Upper lobe of right lung (tissue), 1 donor: ENCODE measurements at regions not wholly inside any gene's neighbourhood (a gene's known extent, or its start where the extent isn't known, plus 50 kb on each side); places are given as distances from the start of the nearest gene placed in this dataset.

Experiments used
- ATAC-seq: fragments of 200-7000 bp; cut with Tn5 transposase; one replicate; pipeline ENCODE4 v1.9.1; 2020; ENCODE audit warnings: mild to moderate bottlenecking, moderate library complexity
- DNase-seq: peaks from one replicate; pipeline ENCODE4 v3.0.0-alpha.2; 2020
- H3K27ac ChIP-seq: fragments of 200-600 bp; one replicate; pipeline ENCODE4 v1.8.0; 2022
- H3K27me3 ChIP-seq: fragments of 200-600 bp; one replicate; pipeline ENCODE4 v1.8.0; 2022; ENCODE audit warnings: mild to moderate bottlenecking
- H3K36me3 ChIP-seq: fragments of 200-600 bp; one replicate; pipeline ENCODE4 v1.8.0; 2022
- H3K4me1 ChIP-seq: fragments of 200-600 bp; one replicate; pipeline ENCODE4 v1.8.0; 2022
- H3K4me3 ChIP-seq: fragments of 200-600 bp; one replicate; pipeline ENCODE4 v1.8.0; 2022; ENCODE audit warnings: mild to moderate bottlenecking
- H3K9me3 ChIP-seq: fragments of 200-600 bp; one replicate; pipeline ENCODE4 v1.8.0; 2022
- intact Hi-C: fragments of 100-400 bp; cut with DNase I; formaldehyde crosslinking; loops from one replicate; pipeline ENCODE4 v1.11.0; 2022
- TF ChIP-seq, protein P1 (sequence below): fragments of 200-600 bp; IDR thresholded peaks from one replicate; pipeline ENCODE4 v1.8.0; 2022; ENCODE audit warnings: antibody characterized with exemption
- donor health status: DM: no; HTN: yes; CAD: no; lungs with severe emphysema.

DNA sequence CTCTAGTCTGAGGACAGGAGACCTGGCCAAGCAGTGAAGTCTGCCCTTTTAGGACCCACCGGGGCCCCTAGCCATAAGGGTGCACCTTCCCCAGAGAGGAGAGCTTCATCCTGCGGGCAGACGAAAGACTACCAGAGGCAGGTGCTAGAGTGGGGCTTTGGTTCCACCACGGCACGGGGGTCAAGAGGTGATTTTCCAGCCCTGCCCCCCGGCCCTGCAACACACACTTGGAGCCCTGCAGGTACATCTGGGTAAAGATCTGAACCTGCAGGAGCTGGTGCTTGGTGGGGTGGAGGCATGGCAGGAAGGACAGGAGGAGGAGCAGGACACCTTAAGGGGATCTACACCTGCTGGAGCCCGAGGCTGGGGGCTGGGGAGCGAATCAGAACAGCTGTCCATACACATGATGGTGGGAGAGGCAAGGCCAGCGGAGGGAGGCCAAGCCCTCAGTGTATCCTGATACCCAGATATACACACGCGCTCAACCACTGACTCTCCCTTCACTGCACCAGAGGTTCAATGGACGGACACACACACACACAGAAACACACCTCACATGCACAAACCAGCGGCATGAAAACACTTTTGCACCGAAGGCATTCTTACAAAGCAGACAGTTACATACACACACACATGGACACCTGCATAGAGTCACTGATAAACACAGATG is 98.4 kb upstream of the MVB12B start:
- intact Hi-C loops = no loop called here
- ATAC-seq = no peak
- Histone ChIP-seq H3K9me3 (no peaks in the 10 kb centered on the region), H3K27ac (no peak overlapping the region), H3K4me1 (no peaks in the 10 kb centered on the region), H3K27me3 (peaks cover 19% of the 10 kb centered on the region), H3K36me3 (no peaks in the 10 kb centered on the region), H3K4me3 (no peak overlapping the region)
- DNase-seq = no peak
- TF ChIP-seq, protein P1, sequence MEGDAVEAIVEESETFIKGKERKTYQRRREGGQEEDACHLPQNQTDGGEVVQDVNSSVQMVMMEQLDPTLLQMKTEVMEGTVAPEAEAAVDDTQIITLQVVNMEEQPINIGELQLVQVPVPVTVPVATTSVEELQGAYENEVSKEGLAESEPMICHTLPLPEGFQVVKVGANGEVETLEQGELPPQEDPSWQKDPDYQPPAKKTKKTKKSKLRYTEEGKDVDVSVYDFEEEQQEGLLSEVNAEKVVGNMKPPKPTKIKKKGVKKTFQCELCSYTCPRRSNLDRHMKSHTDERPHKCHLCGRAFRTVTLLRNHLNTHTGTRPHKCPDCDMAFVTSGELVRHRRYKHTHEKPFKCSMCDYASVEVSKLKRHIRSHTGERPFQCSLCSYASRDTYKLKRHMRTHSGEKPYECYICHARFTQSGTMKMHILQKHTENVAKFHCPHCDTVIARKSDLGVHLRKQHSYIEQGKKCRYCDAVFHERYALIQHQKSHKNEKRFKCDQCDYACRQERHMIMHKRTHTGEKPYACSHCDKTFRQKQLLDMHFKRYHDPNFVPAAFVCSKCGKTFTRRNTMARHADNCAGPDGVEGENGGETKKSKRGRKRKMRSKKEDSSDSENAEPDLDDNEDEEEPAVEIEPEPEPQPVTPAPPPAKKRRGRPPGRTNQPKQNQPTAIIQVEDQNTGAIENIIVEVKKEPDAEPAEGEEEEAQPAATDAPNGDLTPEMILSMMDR = no peak

DNA sequence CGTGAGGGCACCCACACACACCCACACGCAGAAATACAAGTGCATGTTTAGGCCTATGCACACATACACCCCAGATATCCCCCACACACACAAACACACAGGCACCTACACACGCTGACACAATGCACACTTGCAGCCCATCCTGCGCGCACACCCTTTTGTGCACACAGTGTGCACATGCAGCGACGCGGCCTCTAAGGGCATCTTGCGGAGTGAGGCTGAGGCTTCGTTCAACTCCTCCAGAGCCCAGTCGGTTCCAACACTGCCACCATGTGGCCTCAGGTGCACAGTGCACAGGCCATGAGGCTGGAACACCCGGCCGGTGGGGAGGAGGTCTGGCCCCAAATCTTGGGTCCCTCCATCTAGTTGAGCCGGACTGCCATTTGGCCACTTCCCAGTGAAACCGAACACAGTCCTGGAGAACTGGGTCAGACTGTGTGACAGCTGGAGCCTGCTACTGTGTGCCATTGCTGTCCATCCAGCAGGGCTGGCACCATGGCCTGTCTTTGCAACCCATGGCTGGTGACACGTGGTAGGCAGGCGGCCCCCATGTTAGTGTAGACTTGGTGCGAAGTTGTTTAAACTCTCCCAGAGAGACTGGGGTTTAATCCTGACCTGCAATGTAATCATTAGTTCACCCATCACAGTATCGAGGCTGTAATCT is 97.7 kb upstream of the MVB12B start:
- Histone ChIP-seq H3K36me3 (no peaks in the 10 kb centered on the region), H3K4me1 (no peaks in the 10 kb centered on the region), H3K27me3 (peaks cover 19% of the 10 kb centered on the region), H3K9me3 (no peaks in the 10 kb centered on the region), H3K4me3 (no peak overlapping the region), H3K27ac (no peak overlapping the region)
- peak; percentile 95 for ATAC-seq
- intact Hi-C loops = no loop called here
- peak; percentile 87 for DNase-seq
- TF ChIP-seq, protein P1 = peak; percentile 93

DNA sequence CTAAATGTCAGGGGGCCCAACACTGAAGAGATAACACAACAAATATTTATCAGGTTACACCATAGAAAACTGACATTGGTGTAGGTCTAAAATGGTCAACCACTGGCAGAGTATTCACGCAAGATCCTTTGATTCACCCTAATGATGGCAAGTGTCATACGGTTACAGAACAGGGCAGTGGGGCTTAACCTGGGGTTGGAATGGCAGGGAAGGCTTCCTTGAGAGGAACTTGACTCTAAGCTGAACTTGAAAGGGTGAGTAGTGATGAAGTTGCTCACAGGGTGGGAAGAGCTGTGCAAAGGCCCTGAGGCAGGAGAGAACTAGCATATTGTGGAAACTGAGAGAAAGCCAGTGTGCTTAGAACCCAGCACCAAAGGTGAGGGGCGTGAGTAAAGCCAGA is 97.1 kb upstream of the MVB12B start:
- no peak for ATAC-seq
- Histone ChIP-seq H3K4me1 (no peaks in the 10 kb centered on the region), H3K9me3 (no peaks in the 10 kb centered on the region), H3K4me3 (no peak overlapping the region), H3K27me3 (peaks cover 15% of the 10 kb centered on the region), H3K36me3 (no peaks in the 10 kb centered on the region), H3K27ac (no peak overlapping the region)
- no peak for DNase-seq
- intact Hi-C loops = no loop called here
- TF ChIP-seq, protein P1 = no peak

DNA sequence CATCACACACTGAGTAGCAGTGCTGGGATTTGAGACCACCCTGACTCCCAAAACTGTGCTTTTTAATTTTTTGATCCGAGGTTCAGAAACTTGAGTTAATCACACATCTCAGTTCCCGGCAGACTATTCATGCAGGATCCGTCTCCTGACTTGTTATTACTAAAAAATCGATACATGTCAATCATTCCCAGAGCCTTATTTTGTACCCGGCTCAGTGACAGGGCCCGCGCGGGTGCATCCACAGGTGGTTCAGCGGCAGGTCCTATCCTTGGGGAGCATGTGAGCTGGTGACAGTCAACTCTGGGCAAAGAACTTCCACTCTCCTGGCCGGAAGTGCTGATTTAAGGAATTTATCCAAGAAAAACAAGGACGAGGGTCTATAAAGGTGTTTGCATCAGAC is 95.9 kb upstream of the MVB12B start:
- intact Hi-C loops = loop anchor here (10.0 kb wide), 1 partner anchor 826 kb away; no protein-coding TSS in a partner anchor
- Histone ChIP-seq H3K4me3 (no peak overlapping the region), H3K27me3 (peaks cover 14% of the 10 kb centered on the region), H3K9me3 (no peaks in the 10 kb centered on the region), H3K36me3 (no peaks in the 10 kb centered on the region), H3K4me1 (no peaks in the 10 kb centered on the region), H3K27ac (no peak overlapping the region)
- DNase-seq = no peak
- no peak for ATAC-seq
- TF ChIP-seq, protein P1 = no peak

DNA sequence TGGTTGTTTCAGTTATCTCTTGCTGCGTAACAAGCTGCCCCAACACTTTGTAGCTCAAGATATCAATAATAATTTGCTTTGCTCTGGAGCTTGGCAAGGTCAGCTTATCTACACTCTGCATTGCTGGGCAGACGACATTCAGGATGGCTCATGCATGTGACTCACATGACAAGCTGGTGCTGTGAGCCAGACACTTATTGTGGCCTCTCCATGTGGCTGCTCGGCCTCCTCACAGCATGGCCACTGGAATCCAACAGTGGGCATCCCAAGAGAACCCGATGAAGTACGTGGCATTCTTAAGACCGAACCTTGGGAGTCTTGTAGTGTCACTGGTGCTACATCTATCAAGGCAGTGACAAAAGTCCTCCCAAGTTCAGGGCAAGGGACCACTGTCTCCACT is 94.2 kb upstream of the MVB12B start:
- H3K4me1 ChIP-seq = no peaks in the 10 kb centered on the region
- H3K27me3 ChIP-seq = peaks cover 7% of the 10 kb centered on the region
- intact Hi-C loops = loop anchor here (10.0 kb wide), 1 partner anchor 828 kb away; no protein-coding TSS in a partner anchor
- TF ChIP-seq, protein P1 = no peak
- H3K36me3 ChIP-seq = no peaks in the 10 kb centered on the region
- no peak overlapping the region for H3K27ac ChIP-seq
- no peak for ATAC-seq
- no peak overlapping the region for H3K4me3 ChIP-seq
- DNase-seq = no peak
- no peaks in the 10 kb centered on the region for H3K9me3 ChIP-seq
